Activated CD8-positive, alpha-beta T cell treated with anti-CD3 and anti-CD28 coated beads for 36 hours (primary cell): ENCODE measurements at regions not wholly inside any gene's neighbourhood (a gene's known extent, or its start where the extent isn't known, plus 50 kb on each side); places are given as distances from the start of the nearest gene placed in this dataset.
"Not testable (repeated sequence)": the region's sequence is repeated elsewhere in the genome, so short reads cannot be mapped to it uniquely, and the experiment has no call there.

Experiments
- ATAC-seq: fragments of 200-7000 bp; cut with Tn5 transposase; one replicate; pipeline ENCODE4 v1.10.0; 2021; ENCODE audit warnings: mild to moderate bottlenecking, moderate library complexity
- CTCF ChIA-PET: fragments of 350-600 bp; sonication (Branson Sonifier 250); formaldehyde crosslinking; loops from one replicate; lab custom pipeline; 2021; ENCODE audit warnings: antibody characterized with exemption; lab: Charles Lee
- POLR2A ChIA-PET: fragments of 350-600 bp; sonication (Branson Sonifier 250); formaldehyde crosslinking; loops from one replicate; lab custom pipeline; 2021; ENCODE audit warnings: antibody characterized with exemption; lab: Charles Lee
- DNase-seq: peaks from one replicate; pipeline ENCODE4 v3.0.0-alpha.2; 2020
- H3K27ac Mint-ChIP-seq: one replicate; pipeline ENCODE4 v1.8.0; 2021; ENCODE audit warnings: mild to moderate bottlenecking, mixed read lengths
- H3K27me3 Mint-ChIP-seq: one replicate; pipeline ENCODE4 v1.8.0; 2021; ENCODE audit warnings: mixed read lengths
- H3K36me3 Mint-ChIP-seq: one replicate; pipeline ENCODE4 v1.8.0; 2021; ENCODE audit warnings: low read depth, mixed read lengths
- H3K4me1 Mint-ChIP-seq: one replicate; pipeline ENCODE4 v1.8.0; 2021; ENCODE audit warnings: low read depth, mixed read lengths
- H3K4me3 Mint-ChIP-seq: one replicate; pipeline ENCODE4 v1.8.0; 2021; ENCODE audit warnings: mild to moderate bottlenecking, moderate library complexity, mixed read lengths
- H3K9me3 Mint-ChIP-seq: one replicate; pipeline ENCODE4 v1.8.0; 2021; ENCODE audit warnings: mixed read lengths
- intact Hi-C: fragments of 100-400 bp; cut with micrococcal nuclease; formaldehyde crosslinking; loops from one replicate; pipeline ENCODE4 v1.10.0; 2022
- TF ChIP-seq, protein P1 (sequence below): fragments of 200-600 bp; IDR thresholded peaks from one replicate; pipeline ENCODE4 v1.8.0; 2022; ENCODE audit warnings: antibody characterized with exemption, mild to moderate bottlenecking

DNA sequence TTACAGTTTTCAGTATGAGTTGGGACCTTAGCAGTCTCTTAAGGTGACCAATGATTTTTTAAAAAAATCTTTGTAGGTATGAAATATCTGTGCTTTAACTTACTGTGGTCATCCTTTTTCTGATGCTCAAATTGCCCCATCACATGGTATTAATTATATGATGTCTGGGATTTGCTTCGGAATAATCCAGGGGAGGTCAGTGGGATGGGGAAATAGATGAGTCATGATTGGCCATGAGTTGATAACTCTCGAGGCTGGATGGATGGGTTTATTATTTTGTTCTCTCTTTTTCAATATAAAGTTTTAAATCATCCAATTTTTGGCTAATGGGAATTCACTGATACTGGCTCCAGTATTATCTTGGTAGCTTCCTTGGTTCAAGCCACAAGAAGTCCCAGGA, 370.3 kb upstream of the TPM1 start:
- no peak for DNase-seq
- no peak for ATAC-seq
- no peak overlapping the region for H3K4me3 Mint-ChIP-seq
- ChIA-PET POLR2A (no interaction called here), CTCF (no interaction called here)
- no peaks in the 10 kb centered on the region for H3K36me3 Mint-ChIP-seq
- TF ChIP-seq, protein P1, sequence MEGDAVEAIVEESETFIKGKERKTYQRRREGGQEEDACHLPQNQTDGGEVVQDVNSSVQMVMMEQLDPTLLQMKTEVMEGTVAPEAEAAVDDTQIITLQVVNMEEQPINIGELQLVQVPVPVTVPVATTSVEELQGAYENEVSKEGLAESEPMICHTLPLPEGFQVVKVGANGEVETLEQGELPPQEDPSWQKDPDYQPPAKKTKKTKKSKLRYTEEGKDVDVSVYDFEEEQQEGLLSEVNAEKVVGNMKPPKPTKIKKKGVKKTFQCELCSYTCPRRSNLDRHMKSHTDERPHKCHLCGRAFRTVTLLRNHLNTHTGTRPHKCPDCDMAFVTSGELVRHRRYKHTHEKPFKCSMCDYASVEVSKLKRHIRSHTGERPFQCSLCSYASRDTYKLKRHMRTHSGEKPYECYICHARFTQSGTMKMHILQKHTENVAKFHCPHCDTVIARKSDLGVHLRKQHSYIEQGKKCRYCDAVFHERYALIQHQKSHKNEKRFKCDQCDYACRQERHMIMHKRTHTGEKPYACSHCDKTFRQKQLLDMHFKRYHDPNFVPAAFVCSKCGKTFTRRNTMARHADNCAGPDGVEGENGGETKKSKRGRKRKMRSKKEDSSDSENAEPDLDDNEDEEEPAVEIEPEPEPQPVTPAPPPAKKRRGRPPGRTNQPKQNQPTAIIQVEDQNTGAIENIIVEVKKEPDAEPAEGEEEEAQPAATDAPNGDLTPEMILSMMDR = no peak
- H3K27ac Mint-ChIP-seq = no peak overlapping the region
- no peaks in the 10 kb centered on the region for H3K9me3 Mint-ChIP-seq
- no peaks in the 10 kb centered on the region for H3K4me1 Mint-ChIP-seq
- intact Hi-C loops = no loop called here
- H3K27me3 Mint-ChIP-seq = no peaks in the 10 kb centered on the region

DNA sequence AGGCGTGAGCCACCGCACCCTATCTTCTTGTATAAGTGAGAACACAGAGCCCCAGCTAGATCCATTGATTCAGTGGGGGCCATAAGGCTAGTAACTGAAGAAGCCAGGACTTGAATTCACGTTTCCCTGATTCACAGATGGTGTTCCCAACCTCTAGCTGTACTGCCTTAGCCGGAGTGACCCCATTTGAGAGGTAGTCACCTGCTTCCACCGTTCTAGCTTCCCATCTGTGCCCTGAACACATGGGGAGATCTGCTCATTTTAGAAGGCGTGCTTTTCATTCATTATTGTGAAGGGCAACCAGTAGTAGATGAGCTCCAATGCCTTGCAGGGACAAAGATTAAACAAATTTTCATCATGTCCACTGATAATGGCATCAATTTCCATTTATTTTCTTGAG, 365.7 kb upstream of the TPM1 start:
- ChIA-PET POLR2A (interaction anchor here (1.0 kb wide), 1 partner anchor 18 kb away, joined by 3 read pairs; no protein-coding TSS in a partner anchor), CTCF (interaction anchor here (1.5 kb wide), 1 partner anchor 65 kb away, joined by 5 read pairs; no protein-coding TSS in a partner anchor)
- Mint-ChIP-seq H3K27me3 (peaks cover 4% of the 10 kb centered on the region), H3K36me3 (no peaks in the 10 kb centered on the region), H3K4me1 (no peaks in the 10 kb centered on the region), H3K4me3 (no peak overlapping the region), H3K27ac (no peak overlapping the region), H3K9me3 (no peaks in the 10 kb centered on the region)
- ATAC-seq (no peak), DNase-seq (no peak)
- intact Hi-C loops = no loop called here
- TF ChIP-seq, protein P1 = no peak

DNA sequence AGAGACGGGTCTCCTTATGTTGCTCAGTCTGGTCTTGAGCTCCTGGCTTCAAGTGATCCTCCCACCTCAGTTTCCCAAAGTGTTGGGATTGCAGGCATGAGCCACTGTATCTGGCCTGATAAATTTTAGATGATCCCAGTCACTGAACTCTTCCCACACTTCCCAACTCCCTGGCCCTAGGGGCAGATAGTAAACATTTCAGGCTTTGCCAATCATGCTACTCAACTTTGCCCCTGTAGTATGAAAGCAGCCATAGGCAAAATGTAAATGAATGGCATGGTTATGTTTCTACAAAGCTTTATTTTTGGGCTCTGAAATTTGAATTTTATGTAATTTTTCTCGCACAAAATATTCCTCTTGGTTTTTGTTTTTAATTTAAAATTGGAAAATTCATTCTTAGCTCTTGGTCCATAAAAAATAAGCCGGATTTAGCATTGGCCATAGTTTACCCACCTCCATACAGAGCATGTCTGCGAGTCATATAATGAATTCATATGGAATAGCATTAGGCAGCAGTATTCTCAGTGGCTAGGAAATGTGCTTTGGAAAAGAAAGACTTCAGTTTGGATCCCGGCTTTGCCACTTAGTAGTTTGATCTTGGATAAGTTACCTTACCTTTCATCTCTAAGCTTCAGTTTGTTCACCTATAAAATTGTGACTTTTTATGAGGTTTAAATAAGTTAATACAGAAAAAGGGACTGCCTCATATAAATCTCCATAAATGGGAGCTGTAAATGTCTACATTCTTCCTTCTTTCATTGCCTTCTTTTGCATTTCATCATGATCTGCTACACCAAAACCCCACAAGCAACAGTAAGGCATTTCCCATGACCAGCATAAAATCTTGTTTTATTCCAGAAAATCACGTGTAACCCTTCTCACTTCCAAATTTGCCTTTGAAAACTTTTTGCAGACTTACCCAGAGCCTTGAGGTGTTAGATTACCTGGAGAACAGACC, 360.3 kb upstream of the TPM1 start:
- H3K4me3 Mint-ChIP-seq = no peak overlapping the region
- TF ChIP-seq, protein P1 = no peak
- POLR2A ChIA-PET = interaction anchor here (1.2 kb wide), 1 partner anchor 155 kb away, joined by 3 read pairs; no protein-coding TSS in a partner anchor
- ATAC-seq = no peak
- H3K27ac Mint-ChIP-seq = no peak overlapping the region
- H3K4me1 Mint-ChIP-seq = no peaks in the 10 kb centered on the region
- intact Hi-C loops = no loop called here
- peaks cover 5% of the 10 kb centered on the region for H3K27me3 Mint-ChIP-seq
- DNase-seq = no peak
- no peaks in the 10 kb centered on the region for H3K36me3 Mint-ChIP-seq
- CTCF ChIA-PET = interaction anchor here (1.3 kb wide), 1 partner anchor 366 kb away, joined by 3 read pairs; no protein-coding TSS in a partner anchor
- H3K9me3 Mint-ChIP-seq = no peaks in the 10 kb centered on the region

DNA sequence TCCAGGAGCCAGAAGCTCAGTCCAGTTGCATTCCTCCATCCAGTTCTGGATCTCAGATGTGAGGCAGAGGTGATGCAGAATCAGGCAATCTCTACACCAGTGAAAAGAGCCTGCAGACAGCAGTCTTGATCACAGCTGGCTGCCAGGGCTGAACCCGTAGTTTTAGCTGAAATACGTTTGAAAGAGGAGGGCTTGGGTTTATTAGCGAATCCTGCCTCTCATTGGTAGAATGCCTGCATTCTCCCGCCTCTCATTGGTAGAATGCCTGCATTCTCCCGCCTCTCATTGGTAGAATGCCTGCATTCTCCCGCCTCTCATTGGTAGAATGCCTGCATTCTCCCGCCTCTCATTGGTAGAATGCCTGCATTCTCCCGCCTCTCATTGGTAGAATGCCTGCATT, 359.4 kb upstream of the TPM1 start:
- H3K27ac Mint-ChIP-seq, intact Hi-C loops, DNase-seq, H3K4me3 Mint-ChIP-seq, H3K27me3 Mint-ChIP-seq, ATAC-seq, H3K36me3 Mint-ChIP-seq, H3K4me1 Mint-ChIP-seq, H3K9me3 Mint-ChIP-seq, POLR2A ChIA-PET: not testable (repeated sequence)
- CTCF ChIA-PET = interaction anchor here (1.3 kb wide), 1 partner anchor 365 kb away, joined by 3 read pairs; no protein-coding TSS in a partner anchor

DNA sequence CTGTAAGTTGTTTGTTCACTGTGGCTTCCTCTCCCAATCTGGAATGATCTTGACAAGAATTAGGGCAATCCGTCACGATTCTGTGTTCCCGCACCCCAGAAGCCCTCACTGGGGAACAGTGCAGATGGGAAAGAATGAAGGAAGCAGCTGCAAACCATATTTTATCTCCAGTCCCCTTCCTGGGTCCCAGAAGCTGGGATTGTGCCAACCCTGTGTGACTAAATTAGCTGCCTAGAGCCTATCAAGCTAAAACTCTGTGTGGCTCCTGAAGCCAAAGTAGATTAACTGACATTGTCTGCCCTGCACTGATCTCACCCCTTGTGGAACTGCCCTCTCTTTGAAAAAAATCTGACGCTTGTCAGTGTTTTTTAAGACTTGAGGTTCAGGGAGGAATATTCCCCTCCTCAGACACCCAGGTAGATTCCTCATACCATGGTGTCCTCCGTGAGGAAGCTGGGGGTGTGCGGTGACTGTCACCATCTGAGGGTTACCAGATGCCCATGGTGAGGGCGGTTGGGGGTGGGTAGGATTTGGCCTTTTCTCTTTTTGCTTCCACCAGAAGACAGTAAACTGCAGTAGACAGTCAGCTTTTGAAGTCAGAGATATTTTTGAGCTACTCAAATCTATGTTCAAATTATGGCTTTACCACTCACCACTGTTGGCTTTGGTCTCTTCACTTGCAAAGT, 358.3 kb upstream of the TPM1 start:
- H3K4me3 Mint-ChIP-seq = no peak overlapping the region
- no peaks in the 10 kb centered on the region for H3K9me3 Mint-ChIP-seq
- H3K27me3 Mint-ChIP-seq = peaks cover 5% of the 10 kb centered on the region
- H3K36me3 Mint-ChIP-seq = no peaks in the 10 kb centered on the region
- no peaks in the 10 kb centered on the region for H3K4me1 Mint-ChIP-seq
- POLR2A ChIA-PET = no interaction called here
- TF ChIP-seq, protein P1 = no peak
- intact Hi-C loops = no loop called here
- ATAC-seq (no peak), DNase-seq (no peak)
- CTCF ChIA-PET = no interaction called here
- no peak overlapping the region for H3K27ac Mint-ChIP-seq
